Astrocyte (in vitro differentiated cells and primary cell): ENCODE measurements at regions not wholly inside any gene's neighbourhood (a gene's known extent, or its start where the extent isn't known, plus 50 kb on each side); places are given as distances from the start of the nearest gene placed in this dataset.

Source experiments
- DNase-seq: peaks from one replicate; pipeline ENCODE4 v3.0.0-alpha.2; 2010; ENCODE audit warnings: low read depth
- FAIRE-seq: peaks from 2 replicates; lab custom pipeline; 2011; peaks lifted over from hg19 to GRCh38; lab: Jason Lieb, UNC
- H2AFZ ChIP-seq: 2 replicates; pipeline ENCODE4 v1.6.0; 2012; ENCODE audit warnings: low read depth, low read length, inconsistent platforms
- H3K27ac ChIP-seq: 2 replicates; pipeline ENCODE4 v1.5.1; 2011; ENCODE audit warnings: low read depth, low read length, inconsistent platforms
- H3K27me3 ChIP-seq: 2 replicates; pipeline ENCODE4 v1.6.0; 2011; ENCODE audit warnings: low read length, inconsistent platforms; ENCODE audit not compliant: insufficient read depth
- H3K36me3 ChIP-seq: 2 replicates; pipeline ENCODE4 v1.5.1; 2011; ENCODE audit warnings: low read length, inconsistent platforms; ENCODE audit not compliant: insufficient read depth
- H3K4me1 ChIP-seq: 2 replicates; pipeline ENCODE4 v1.5.1; 2011; ENCODE audit warnings: low read length, inconsistent platforms; ENCODE audit not compliant: insufficient read depth
- H3K4me2 ChIP-seq: 2 replicates; pipeline ENCODE4 v1.6.0; 2012; ENCODE audit warnings: low read length, inconsistent platforms
- H3K4me3 ChIP-seq: 2 replicates; pipeline ENCODE4 v1.5.1; 2011; ENCODE audit warnings: low read depth, mild to moderate bottlenecking, low read length, inconsistent platforms; ENCODE audit not compliant: insufficient read depth
- H3K79me2 ChIP-seq: 2 replicates; pipeline ENCODE4 v1.6.0; 2012; ENCODE audit warnings: mild to moderate bottlenecking, low read length, inconsistent platforms; ENCODE audit not compliant: insufficient read depth
- H3K9ac ChIP-seq: 2 replicates; pipeline ENCODE4 v1.6.0; 2012; ENCODE audit warnings: mild to moderate bottlenecking, low read length, inconsistent platforms
- H3K9me3 ChIP-seq: 2 replicates; pipeline ENCODE4 v1.5.1; 2012; ENCODE audit warnings: low read depth, mild to moderate bottlenecking, low read length, inconsistent platforms; ENCODE audit not compliant: insufficient read depth
- H4K20me1 ChIP-seq: 2 replicates; pipeline ENCODE4 v1.6.0; 2012; ENCODE audit warnings: low read length, inconsistent platforms; ENCODE audit not compliant: insufficient read depth
- H3K27ac Mint-ChIP-seq: one replicate; pipeline ENCODE4 v1.8.0; 2021; ENCODE audit warnings: mild to moderate bottlenecking, mixed read lengths; ENCODE audit not compliant: unreplicated experiment
- H3K27me3 Mint-ChIP-seq: one replicate; pipeline ENCODE4 v1.8.0; 2021; ENCODE audit warnings: low read depth, mixed read lengths; ENCODE audit not compliant: unreplicated experiment
- H3K36me3 Mint-ChIP-seq: one replicate; pipeline ENCODE4 v1.8.0; 2021; ENCODE audit warnings: low read depth, mixed read lengths; ENCODE audit not compliant: unreplicated experiment
- H3K4me1 Mint-ChIP-seq: one replicate; pipeline ENCODE4 v1.8.0; 2021; ENCODE audit warnings: low read depth, mixed read lengths; ENCODE audit not compliant: unreplicated experiment
- H3K4me3 Mint-ChIP-seq: one replicate; pipeline ENCODE4 v1.8.0; 2021; ENCODE audit warnings: mild to moderate bottlenecking, moderate library complexity, mixed read lengths; ENCODE audit not compliant: unreplicated experiment
- H3K9me3 Mint-ChIP-seq: one replicate; pipeline ENCODE4 v1.8.0; 2021; ENCODE audit warnings: mild to moderate bottlenecking, mixed read lengths; ENCODE audit not compliant: unreplicated experiment
- CTCF ChIP-seq: IDR thresholded peaks from 2 replicates; pipeline ENCODE4 v1.5.1; 2011; ENCODE audit warnings: low read depth, mild to moderate bottlenecking, inconsistent platforms, low read length, moderate library complexity; ENCODE audit not compliant: insufficient read depth
- EZH2 ChIP-seq: IDR thresholded peaks from 2 replicates; pipeline ENCODE4 v1.6.1; 2012; ENCODE audit warnings: mild to moderate bottlenecking, low read length, inconsistent platforms; ENCODE audit not compliant: insufficient read depth

- Mint-ChIP-seq H3K36me3 (peaks cover 2% of the 10 kb centered on the region), H3K4me1 (peaks cover 63% of the 10 kb centered on the region), H3K9me3 (peaks cover 15% of the 10 kb centered on the region), H3K27me3 (peaks cover 63% of the 10 kb centered on the region), H3K27ac (no peak overlapping the region), H3K4me3 (peak overlapping the region; percentile 20)
- no peak overlapping the region for H3K4me2 ChIP-seq
- H3K4me1 ChIP-seq: peaks cover 28% of the 10 kb centered on the region
- no peaks in the 10 kb centered on the region for H3K36me3 ChIP-seq
- FAIRE-seq: no peak
- no peaks in the 10 kb centered on the region for H3K79me2 ChIP-seq
- no peaks in the 10 kb centered on the region for H4K20me1 ChIP-seq
- no peak overlapping the region for H2AFZ ChIP-seq
- no peak overlapping the region for H3K4me3 ChIP-seq
- peaks cover 10% of the 10 kb centered on the region for H3K27me3 ChIP-seq
- DNase-seq: no peak
- TF ChIP-seq EZH2: no peak
- no peak for TF ChIP-seq CTCF
- H3K27ac ChIP-seq: no peak overlapping the region
- H3K9ac ChIP-seq: no peak overlapping the region
- no peaks in the 10 kb centered on the region for H3K9me3 ChIP-seq
These were observed 270.0 kb upstream of the HES1 start for GRCh38 chr3:193865896-193866480.

- Histone ChIP-seq H2AFZ (no peak overlapping the region), H3K36me3 (no peaks in the 10 kb centered on the region), H3K4me1 (peaks cover 43% of the 10 kb centered on the region), H3K4me2 (no peak overlapping the region), H4K20me1 (no peaks in the 10 kb centered on the region), H3K79me2 (no peaks in the 10 kb centered on the region), H3K9me3 (no peaks in the 10 kb centered on the region), H3K27me3 (no peaks in the 10 kb centered on the region), H3K9ac (no peak overlapping the region), H3K27ac (no peak overlapping the region), H3K4me3 (no peak overlapping the region)
- no peak for FAIRE-seq
- TF ChIP-seq EZH2 (no peak), CTCF (no peak)
- peaks cover 47% of the 10 kb centered on the region for H3K27me3 Mint-ChIP-seq
- peaks cover 2% of the 10 kb centered on the region for H3K36me3 Mint-ChIP-seq
- DNase-seq: no peak
- H3K9me3 Mint-ChIP-seq: peaks cover 13% of the 10 kb centered on the region
- peaks cover 53% of the 10 kb centered on the region for H3K4me1 Mint-ChIP-seq
- H3K27ac Mint-ChIP-seq: peak overlapping the region; percentile 75
- H3K4me3 Mint-ChIP-seq: no peak overlapping the region
These were observed 267.4 kb upstream of the HES1 start for GRCh38 chr3:193868590-193868989.
